ENCODE measurements at regions not wholly inside any gene's neighbourhood (a gene's known extent, or its start where the extent isn't known, plus 50 kb on each side); places are given as distances from the start of the nearest gene placed in this dataset.

GRCh38 chr2:129605646-129606045, 373.8 kb upstream of the RAB6C start:
- no peak for DNase-seq (ENCODE audit: low read depth, low spot score)
- no peak overlapping the region for H3K4me3 ChIP-seq (ENCODE audit: low read depth, low read length)
- in situ Hi-C loops (cut with HindIII; ENCODE audit: low sequenced_read_pairs) = no loop called here
- TF ChIP-seq CTCF (IDR thresholded peaks at IDR 0.05; ENCODE audit: low read depth, low read length) = no peak

- H3K4me3 ChIP-seq (ENCODE audit: low read depth, low read length) = no peak overlapping the region
- TF ChIP-seq CTCF (IDR thresholded peaks at IDR 0.05; ENCODE audit: low read depth, low read length) = no peak
- in situ Hi-C loops (cut with HindIII; ENCODE audit: low sequenced_read_pairs) = no loop called here
- DNase-seq (ENCODE audit: low read depth, low spot score) = no peak
These were observed 372.8 kb upstream of the RAB6C start for GRCh38 chr2:129606496-129607270.

GRCh38 chr2:129609224-129609623, 370.2 kb upstream of the RAB6C start:
- in situ Hi-C loops (cut with HindIII; ENCODE audit: low sequenced_read_pairs) = no loop called here
- H3K4me3 ChIP-seq (ENCODE audit: low read depth, low read length) = no peak overlapping the region
- no peak for DNase-seq (ENCODE audit: low read depth, low spot score)
- no peak for TF ChIP-seq CTCF (IDR thresholded peaks at IDR 0.05; ENCODE audit: low read depth, low read length)

- no peak for TF ChIP-seq CTCF (IDR thresholded peaks at IDR 0.05; ENCODE audit: low read depth, low read length)
- H3K4me3 ChIP-seq (ENCODE audit: low read depth, low read length) = no peak overlapping the region
- in situ Hi-C loops (cut with HindIII; ENCODE audit: low sequenced_read_pairs) = no loop called here
- DNase-seq (ENCODE audit: low read depth, low spot score) = no peak
These were observed 368.7 kb upstream of the RAB6C start for GRCh38 chr2:129610766-129611165.

- in situ Hi-C loops (cut with HindIII; ENCODE audit: low sequenced_read_pairs) = no loop called here
- no peak overlapping the region for H3K4me3 ChIP-seq (ENCODE audit: low read depth, low read length)
- no peak for TF ChIP-seq CTCF (IDR thresholded peaks at IDR 0.05; ENCODE audit: low read depth, low read length)
- no peak for DNase-seq (ENCODE audit: low read depth, low spot score)
These were observed 368.0 kb upstream of the RAB6C start for GRCh38 chr2:129611471-129611870.

- no peak overlapping the region for H3K4me3 ChIP-seq (ENCODE audit: low read depth, low read length)
- in situ Hi-C loops (cut with HindIII; ENCODE audit: low sequenced_read_pairs) = no loop called here
- no peak for TF ChIP-seq CTCF (IDR thresholded peaks at IDR 0.05; ENCODE audit: low read depth, low read length)
- no peak for DNase-seq (ENCODE audit: low read depth, low spot score)
These were observed 360.0 kb upstream of the RAB6C start for GRCh38 chr2:129619471-129619870.
